Kidney epithelial cell (primary cell): ENCODE measurements at regions not wholly inside any gene's neighbourhood (a gene's known extent, or its start where the extent isn't known, plus 50 kb on each side); places are given as distances from the start of the nearest gene placed in this dataset.

ENCODE experiments used
- DNase-seq: peaks from one replicate; pipeline ENCODE4 v3.0.0-alpha.2; 2010; ENCODE audit warnings: low read depth
- H3K27me3 ChIP-seq: 2 replicates; pipeline ENCODE4 v1.6.0; 2011; ENCODE audit warnings: low read length; ENCODE audit not compliant: control insufficient read depth, insufficient read depth
- H3K36me3 ChIP-seq: 2 replicates; pipeline ENCODE4 v1.5.1; 2011; ENCODE audit warnings: low read length; ENCODE audit not compliant: control insufficient read depth, insufficient read depth
- H3K4me3 ChIP-seq: 2 replicates; pipeline ENCODE4 v1.5.1; 2011; ENCODE audit warnings: low read depth, mild to moderate bottlenecking, control low read depth, low read length
- TF ChIP-seq, protein P1 (sequence below): IDR thresholded peaks from 2 replicates; pipeline ENCODE4 v1.5.1; 2011; ENCODE audit warnings: mild to moderate bottlenecking, moderate library complexity, low read length, control low read depth, inconsistent platforms; ENCODE audit not compliant: insufficient read depth, poor library complexity, severe bottlenecking

DNA sequence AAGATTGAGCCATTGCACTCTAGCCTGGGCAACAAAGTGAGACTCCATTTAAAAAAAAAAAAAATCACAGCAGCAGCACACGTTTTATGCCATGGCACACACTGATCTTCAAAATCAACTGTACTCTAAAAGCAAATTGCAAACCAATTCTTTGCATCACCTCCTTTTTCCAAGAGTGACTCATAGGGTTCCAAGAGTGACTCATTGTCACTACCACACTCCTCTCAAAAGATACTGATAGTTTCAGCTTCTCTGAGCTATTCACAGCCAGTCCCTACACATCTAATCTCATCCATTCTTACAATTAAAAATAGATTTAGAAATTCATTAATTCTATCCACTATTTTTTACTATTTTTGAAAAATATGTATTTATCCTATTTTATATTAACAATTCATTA lies 1494.9 kb upstream of the AGA start:
- H3K36me3 ChIP-seq = no peaks in the 10 kb centered on the region
- no peak overlapping the region for H3K4me3 ChIP-seq
- no peaks in the 10 kb centered on the region for H3K27me3 ChIP-seq
- DNase-seq = no peak
- TF ChIP-seq, protein P1, sequence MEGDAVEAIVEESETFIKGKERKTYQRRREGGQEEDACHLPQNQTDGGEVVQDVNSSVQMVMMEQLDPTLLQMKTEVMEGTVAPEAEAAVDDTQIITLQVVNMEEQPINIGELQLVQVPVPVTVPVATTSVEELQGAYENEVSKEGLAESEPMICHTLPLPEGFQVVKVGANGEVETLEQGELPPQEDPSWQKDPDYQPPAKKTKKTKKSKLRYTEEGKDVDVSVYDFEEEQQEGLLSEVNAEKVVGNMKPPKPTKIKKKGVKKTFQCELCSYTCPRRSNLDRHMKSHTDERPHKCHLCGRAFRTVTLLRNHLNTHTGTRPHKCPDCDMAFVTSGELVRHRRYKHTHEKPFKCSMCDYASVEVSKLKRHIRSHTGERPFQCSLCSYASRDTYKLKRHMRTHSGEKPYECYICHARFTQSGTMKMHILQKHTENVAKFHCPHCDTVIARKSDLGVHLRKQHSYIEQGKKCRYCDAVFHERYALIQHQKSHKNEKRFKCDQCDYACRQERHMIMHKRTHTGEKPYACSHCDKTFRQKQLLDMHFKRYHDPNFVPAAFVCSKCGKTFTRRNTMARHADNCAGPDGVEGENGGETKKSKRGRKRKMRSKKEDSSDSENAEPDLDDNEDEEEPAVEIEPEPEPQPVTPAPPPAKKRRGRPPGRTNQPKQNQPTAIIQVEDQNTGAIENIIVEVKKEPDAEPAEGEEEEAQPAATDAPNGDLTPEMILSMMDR = no peak

DNA sequence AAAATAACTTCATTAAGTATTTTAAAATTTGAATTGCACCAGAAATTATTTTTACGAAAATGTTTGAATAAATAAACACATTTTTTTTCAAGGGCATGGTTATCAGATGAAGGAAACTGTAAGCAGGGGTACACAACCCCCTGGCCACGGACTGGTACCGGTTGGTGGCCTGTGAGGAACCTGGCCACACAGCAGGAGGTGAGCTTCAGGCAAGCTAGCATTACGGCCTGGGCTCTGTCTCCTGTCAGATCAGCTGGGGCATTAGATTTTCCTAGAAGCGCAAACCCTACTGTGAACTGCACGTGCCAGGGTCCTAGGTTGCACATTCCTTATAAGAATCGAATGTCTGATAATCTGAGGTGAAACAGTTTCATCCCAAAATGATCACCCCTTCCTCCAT lies 1499.7 kb upstream of the AGA start:
- TF ChIP-seq, protein P1 = no peak
- Histone ChIP-seq H3K27me3 (no peaks in the 10 kb centered on the region), H3K36me3 (no peaks in the 10 kb centered on the region), H3K4me3 (no peak overlapping the region)
- DNase-seq = no peak

DNA sequence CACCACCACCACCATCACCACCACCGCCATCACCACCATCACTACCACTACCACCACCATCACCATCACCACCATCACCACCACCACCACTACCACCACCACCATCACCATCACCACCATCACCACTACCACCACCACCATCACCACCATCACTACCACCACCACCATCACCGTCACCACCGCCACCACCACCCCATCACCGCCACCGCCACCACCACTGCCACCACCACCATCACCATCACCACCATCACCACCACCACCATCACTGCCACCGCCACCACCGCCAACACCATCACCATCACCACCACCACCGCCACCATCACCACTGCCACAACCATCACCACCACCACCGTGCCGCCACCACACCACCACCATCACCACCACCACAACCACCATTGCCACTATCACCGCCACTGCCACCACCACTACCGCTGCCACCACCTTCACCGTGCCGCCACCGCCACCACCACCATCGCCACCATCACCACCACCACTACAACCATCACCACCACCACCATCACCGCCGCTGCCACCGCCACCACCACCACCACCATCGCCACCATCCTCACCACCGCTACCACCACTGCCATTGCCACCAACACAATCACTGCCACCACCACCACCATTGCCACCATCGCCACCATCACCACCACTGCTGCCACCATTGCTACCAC lies 1511.3 kb upstream of the AGA start:
- DNase-seq = no peak
- TF ChIP-seq, protein P1 = no peak
- no peak overlapping the region for H3K4me3 ChIP-seq
- no peaks in the 10 kb centered on the region for H3K36me3 ChIP-seq
- H3K27me3 ChIP-seq = no peaks in the 10 kb centered on the region

DNA sequence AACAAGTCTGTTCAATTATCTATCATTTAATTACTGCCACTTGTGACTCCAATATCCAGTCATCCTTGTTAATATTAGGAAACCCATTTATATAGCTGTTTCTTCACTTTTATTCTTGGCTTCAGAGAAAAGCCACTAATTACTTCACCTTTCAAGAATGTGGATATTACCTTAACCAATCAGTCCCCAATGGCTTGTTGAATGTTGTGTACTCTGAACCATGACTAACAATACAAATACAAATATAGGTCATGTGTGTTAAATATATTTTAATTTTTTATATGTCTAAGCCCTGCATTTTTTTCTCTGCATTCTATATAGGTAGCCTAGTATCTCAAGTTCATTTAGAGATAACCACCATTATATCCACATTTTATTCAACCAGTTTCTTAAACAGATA lies 1513.4 kb upstream of the AGA start:
- Histone ChIP-seq H3K27me3 (no peaks in the 10 kb centered on the region), H3K4me3 (no peak overlapping the region), H3K36me3 (no peaks in the 10 kb centered on the region)
- TF ChIP-seq, protein P1 = no peak
- no peak for DNase-seq

DNA sequence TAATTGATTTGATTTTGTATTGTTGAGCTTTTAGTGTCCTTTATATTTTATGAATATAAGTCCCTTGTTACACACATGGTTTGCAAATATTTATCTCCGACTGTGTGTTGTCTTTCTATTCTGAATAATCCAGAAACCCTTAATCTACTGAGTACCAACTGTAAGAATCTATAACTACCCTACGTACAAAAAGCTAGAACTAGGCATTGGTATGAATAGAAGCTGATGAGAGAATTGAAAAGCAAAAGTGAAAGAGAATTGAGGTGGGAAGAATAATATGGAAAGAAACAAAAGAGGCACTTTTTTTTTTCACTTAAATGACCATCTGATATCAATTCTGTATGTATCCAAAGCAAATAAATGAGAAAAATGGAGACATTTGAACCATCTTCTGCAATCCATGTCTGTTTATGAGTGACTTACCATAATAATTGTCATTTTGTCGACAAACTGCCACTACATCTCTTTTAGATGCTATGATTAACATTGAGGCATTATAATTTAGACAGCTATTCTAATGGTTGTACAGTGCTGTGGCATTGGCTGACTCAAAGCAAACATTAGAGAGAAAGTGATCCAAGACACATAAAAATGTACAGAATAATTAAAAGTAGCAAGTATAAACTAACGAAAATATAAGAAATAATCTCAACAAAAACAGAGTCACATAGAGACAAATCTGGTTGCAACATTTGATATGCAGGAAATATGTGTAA lies 1516.6 kb upstream of the AGA start:
- TF ChIP-seq, protein P1 = no peak
- no peaks in the 10 kb centered on the region for H3K27me3 ChIP-seq
- no peak overlapping the region for H3K4me3 ChIP-seq
- no peak for DNase-seq
- no peaks in the 10 kb centered on the region for H3K36me3 ChIP-seq
